Activated T-helper 1 cell treated with anti-CD3 and anti-CD28 coated beads, Interleukin-12 subunit alpha, Interleukin-12 subunit beta, Interleukin-2, Interleukin-4 antibody, amounts not matched to agents 30 ng/mL and 10 ng/mL and 1 ng/mL, durations not matched to agents 14 hours and 24 hours and 36 hours (primary cell): ENCODE measurements at regions not wholly inside any gene's neighbourhood (a gene's known extent, or its start where the extent isn't known, plus 50 kb on each side); places are given as distances from the start of the nearest gene placed in this dataset.
"Not testable (repeated sequence)": the region's sequence is repeated elsewhere in the genome, so short reads cannot be mapped to it uniquely, and the experiment has no call there.

Experiments
- DNase-seq: peaks from one replicate; pipeline ENCODE4 v3.0.0; 2021; ENCODE audit warnings: low spot score
- H3K27ac Mint-ChIP-seq: one replicate; pipeline ENCODE4 v1.8.0; 2021; ENCODE audit warnings: mild to moderate bottlenecking, mixed read lengths
- H3K27me3 Mint-ChIP-seq: one replicate; pipeline ENCODE4 v1.8.0; 2022; ENCODE audit warnings: mild to moderate bottlenecking, moderate library complexity, mixed read lengths; ENCODE audit not compliant: insufficient read depth
- H3K36me3 Mint-ChIP-seq: one replicate; pipeline ENCODE4 v1.8.0; 2021; ENCODE audit warnings: low read depth, mixed read lengths
- H3K4me1 Mint-ChIP-seq: one replicate; pipeline ENCODE4 v1.8.0; 2021; ENCODE audit warnings: low read depth, mixed read lengths
- H3K4me3 Mint-ChIP-seq: one replicate; pipeline ENCODE4 v1.8.0; 2021; ENCODE audit warnings: mild to moderate bottlenecking, moderate library complexity, mixed read lengths
- H3K9me3 Mint-ChIP-seq: one replicate; pipeline ENCODE4 v1.8.0; 2021; ENCODE audit warnings: mixed read lengths
- intact Hi-C: fragments of 100-400 bp; cut with micrococcal nuclease; formaldehyde crosslinking; loops from one replicate; pipeline ENCODE4 v1.15.1; 2024

DNA sequence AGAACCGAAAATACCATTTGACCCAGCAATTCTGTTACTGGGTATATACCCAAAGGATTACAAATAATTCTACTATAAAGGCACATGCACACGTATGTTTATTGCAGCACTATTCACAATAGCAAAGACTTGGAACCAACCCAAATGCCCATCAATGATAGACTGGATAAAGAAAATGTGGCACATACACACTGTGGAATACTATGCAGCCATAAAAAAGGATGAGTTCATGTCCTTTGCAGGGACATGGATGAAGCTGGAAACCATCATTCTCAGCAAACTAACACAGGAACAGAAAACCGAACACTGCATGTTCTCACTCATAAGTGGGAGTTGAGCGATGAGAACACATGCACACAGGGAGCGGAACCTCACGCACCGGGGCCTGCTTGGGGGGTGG is 134.4 kb downstream of the FGF18 start:
- not testable (repeated sequence) for H3K27me3 Mint-ChIP-seq

DNA sequence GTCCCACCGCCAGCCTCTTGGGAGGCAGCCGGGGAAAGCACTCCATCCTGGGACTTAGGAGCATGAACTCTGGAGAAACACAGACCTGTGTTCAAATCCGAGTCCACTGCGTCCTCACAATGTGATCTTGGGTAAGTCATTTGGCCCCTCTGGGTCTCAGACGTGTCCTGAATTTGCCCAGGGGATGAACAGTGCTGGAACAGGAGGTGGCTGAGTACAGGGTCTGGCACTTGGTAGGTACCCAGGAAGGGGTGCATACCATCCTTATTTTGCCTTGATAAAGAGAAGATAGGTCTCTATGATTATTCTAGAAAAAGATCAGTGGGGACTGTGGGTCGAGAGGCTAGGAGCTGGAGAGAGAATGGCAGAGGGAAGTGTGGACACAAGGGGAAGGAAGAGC is 135.7 kb downstream of the FGF18 start:
- Mint-ChIP-seq H3K4me1 (no peaks in the 10 kb centered on the region), H3K27me3 (peaks cover 2% of the 10 kb centered on the region), H3K9me3 (no peaks in the 10 kb centered on the region), H3K36me3 (no peaks in the 10 kb centered on the region), H3K4me3 (no peak overlapping the region), H3K27ac (no peak overlapping the region)
- intact Hi-C loops, result no loop called here
- DNase-seq, result no peak

More for the DNA sequence above, 134.4 kb downstream of the FGF18 start:
- H3K4me3 Mint-ChIP-seq, H3K4me1 Mint-ChIP-seq, H3K27ac Mint-ChIP-seq, H3K9me3 Mint-ChIP-seq, H3K36me3 Mint-ChIP-seq, DNase-seq, intact Hi-C loops: not testable (repeated sequence)

DNA sequence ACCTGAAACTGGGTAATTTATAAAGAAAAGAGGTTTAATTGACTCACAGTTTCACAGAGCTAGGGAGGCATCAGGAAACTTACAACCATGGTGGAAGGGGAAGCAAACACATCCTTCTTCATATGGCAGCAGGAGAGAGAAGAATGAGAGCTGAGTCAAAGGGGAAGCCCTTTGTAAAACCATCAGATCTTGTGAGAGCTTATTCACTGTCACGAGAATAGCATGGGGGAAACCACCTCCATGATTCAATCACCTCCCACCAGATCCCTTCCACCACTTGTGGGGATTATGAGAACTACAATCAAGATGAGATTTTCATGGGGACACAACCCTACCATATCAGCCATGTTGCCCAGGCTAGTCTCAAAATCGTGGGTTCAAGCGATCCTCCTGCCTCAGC is 143.4 kb downstream of the FGF18 start:
- H3K9me3 Mint-ChIP-seq, result peaks cover 16% of the 10 kb centered on the region
- no peaks in the 10 kb centered on the region for H3K36me3 Mint-ChIP-seq
- peaks cover 3% of the 10 kb centered on the region for H3K27me3 Mint-ChIP-seq
- H3K27ac Mint-ChIP-seq, result no peak overlapping the region
- no peak overlapping the region for H3K4me3 Mint-ChIP-seq
- H3K4me1 Mint-ChIP-seq, result no peaks in the 10 kb centered on the region
- intact Hi-C loops, result no loop called here
- DNase-seq, result no peak

DNA sequence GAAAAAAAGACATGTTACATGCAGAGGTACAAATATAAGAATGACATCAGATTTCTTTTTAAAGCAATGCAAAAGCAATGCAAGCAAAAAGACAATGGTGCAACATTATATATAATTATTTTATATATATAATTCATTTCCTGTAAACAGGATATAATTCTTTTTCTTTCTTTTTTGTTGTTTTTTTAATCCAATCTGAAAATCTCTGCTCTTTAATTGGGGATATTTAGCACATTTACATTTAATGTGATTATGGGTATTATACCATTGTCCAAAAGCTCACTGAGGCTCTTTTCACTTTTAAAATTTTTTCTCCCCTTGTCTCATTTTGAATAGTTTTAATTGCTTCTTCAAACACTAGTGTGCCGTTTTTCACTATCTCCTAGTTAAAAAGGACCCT is 148.9 kb downstream of the FGF18 start:
- intact Hi-C loops, result no loop called here
- Mint-ChIP-seq H3K4me1 (no peaks in the 10 kb centered on the region), H3K9me3 (peaks cover 12% of the 10 kb centered on the region), H3K36me3 (no peaks in the 10 kb centered on the region), H3K27ac (no peak overlapping the region), H3K4me3 (no peak overlapping the region), H3K27me3 (peaks cover 3% of the 10 kb centered on the region)
- DNase-seq, result no peak

DNA sequence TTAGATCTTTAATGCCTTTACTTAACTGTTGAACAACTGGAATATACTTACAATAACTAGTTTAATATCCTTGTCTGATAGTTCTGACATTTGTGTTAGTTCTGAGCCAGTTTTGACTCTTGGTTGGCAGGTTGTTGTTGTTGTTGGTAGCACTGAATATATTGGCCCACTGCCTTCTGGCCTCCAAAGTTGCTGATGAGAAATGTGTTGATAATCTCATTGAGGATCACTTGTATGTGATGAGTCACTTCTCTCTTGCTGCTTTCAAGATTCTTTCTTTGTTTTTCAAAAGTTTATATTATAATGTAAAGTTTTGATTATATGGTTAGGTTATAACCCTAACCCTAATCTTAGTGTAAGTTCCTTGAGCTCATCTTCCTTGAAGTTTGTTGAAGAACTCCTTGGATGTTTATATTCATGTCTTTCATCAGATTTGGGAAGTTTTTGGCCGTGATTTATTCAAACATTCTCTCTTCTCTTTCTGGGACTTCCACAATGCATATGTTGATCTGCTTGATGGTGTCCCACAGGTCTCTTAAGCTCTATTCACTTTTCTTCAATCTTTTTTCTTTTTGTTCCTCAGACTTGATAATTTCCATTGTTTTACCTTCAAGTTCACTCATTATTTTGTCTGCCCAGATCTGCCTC is 149.7 kb downstream of the FGF18 start:
- H3K9me3 Mint-ChIP-seq, result peaks cover 9% of the 10 kb centered on the region
- intact Hi-C loops, result no loop called here
- H3K27me3 Mint-ChIP-seq, result peaks cover 3% of the 10 kb centered on the region

DNA sequence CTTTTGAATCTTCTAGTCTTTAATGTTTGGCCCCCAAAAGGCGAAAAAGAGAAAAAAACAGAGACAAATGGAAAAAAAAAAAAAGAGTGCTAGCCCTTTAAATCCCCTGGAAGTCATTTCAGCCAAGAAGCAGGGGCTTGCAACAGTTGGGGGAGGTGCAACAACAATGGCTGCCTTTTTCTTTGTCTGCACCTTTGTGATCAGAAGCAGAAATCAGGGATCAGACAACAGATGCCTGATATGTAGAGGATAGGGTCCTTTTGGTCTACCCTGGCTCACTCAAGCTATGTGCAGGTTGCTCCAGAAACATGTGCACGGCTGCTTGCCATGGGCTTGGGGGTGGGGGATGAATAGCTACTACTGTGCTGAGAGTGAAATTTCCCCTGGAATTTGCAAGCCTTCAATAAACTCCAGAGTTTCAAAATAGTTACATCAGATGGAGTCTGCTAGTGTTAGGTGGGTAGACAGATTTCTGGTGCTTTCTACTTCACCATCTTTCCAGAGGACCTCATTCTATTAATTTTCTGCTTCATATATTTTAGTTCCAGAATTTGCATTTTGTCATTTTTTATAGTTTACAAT is 150.9 kb downstream of the FGF18 start:
- H3K36me3 Mint-ChIP-seq, result no peaks in the 10 kb centered on the region

More for the DNA sequence above, 149.7 kb downstream of the FGF18 start:
- no peak overlapping the region for H3K27ac Mint-ChIP-seq
- no peaks in the 10 kb centered on the region for H3K4me1 Mint-ChIP-seq
- H3K4me3 Mint-ChIP-seq, result no peak overlapping the region
- no peaks in the 10 kb centered on the region for H3K36me3 Mint-ChIP-seq
- no peak for DNase-seq

DNA sequence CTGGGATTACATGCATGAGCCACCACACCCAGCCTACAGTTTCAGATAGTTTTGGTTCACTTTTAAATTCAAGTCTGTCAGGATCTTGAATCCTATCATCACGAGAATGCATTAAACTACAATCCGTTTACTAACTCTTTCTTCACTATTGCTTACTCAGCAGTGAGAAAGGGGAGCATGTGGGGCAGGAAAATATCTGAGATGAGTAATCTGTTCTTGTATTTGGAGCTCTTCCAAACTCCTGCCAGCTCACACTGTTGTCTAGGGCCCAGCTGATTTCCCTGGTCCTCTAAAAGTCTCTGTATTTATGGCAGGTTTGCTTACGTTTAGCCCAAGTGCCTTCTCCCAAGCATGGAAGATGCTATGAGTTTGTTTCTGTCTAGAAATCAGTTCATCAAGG is 152.2 kb downstream of the FGF18 start:
- intact Hi-C loops, result no loop called here
- H3K27me3 Mint-ChIP-seq, result peaks cover 3% of the 10 kb centered on the region
- H3K9me3 Mint-ChIP-seq, result peaks cover 14% of the 10 kb centered on the region
- no peak overlapping the region for H3K27ac Mint-ChIP-seq
- no peaks in the 10 kb centered on the region for H3K4me1 Mint-ChIP-seq
- H3K36me3 Mint-ChIP-seq, result no peaks in the 10 kb centered on the region
- DNase-seq, result no peak
- H3K4me3 Mint-ChIP-seq, result no peak overlapping the region

More for the DNA sequence above, 150.9 kb downstream of the FGF18 start:
- no peak overlapping the region for H3K27ac Mint-ChIP-seq
- no peak for DNase-seq
- intact Hi-C loops, result no loop called here
- no peaks in the 10 kb centered on the region for H3K4me1 Mint-ChIP-seq
- H3K4me3 Mint-ChIP-seq, result no peak overlapping the region
- peaks cover 3% of the 10 kb centered on the region for H3K27me3 Mint-ChIP-seq
- peaks cover 8% of the 10 kb centered on the region for H3K9me3 Mint-ChIP-seq

DNA sequence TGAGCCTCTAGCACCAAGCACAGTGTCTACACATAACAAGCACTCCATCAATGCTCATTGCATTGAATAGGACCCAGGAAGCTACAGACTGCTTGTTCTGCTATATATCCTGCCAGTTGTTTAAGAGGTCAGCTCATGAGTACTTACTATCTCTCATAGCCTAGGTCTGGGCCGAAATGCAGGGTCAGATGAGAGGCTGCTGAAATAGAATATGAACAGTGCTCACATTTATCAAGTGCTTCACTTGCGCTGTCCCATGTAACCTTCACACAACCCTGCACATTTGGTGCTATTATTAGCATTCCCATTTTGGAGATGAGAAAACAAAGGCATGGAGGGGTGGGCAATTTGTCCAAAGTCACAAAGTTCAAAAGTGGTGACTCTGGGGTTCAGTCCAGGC is 153.6 kb downstream of the FGF18 start:
- intact Hi-C loops, result no loop called here
- Mint-ChIP-seq H3K27ac (no peak overlapping the region), H3K4me1 (no peaks in the 10 kb centered on the region), H3K27me3 (no peaks in the 10 kb centered on the region), H3K4me3 (no peak overlapping the region), H3K36me3 (no peaks in the 10 kb centered on the region), H3K9me3 (peaks cover 14% of the 10 kb centered on the region)
- DNase-seq, result no peak

DNA sequence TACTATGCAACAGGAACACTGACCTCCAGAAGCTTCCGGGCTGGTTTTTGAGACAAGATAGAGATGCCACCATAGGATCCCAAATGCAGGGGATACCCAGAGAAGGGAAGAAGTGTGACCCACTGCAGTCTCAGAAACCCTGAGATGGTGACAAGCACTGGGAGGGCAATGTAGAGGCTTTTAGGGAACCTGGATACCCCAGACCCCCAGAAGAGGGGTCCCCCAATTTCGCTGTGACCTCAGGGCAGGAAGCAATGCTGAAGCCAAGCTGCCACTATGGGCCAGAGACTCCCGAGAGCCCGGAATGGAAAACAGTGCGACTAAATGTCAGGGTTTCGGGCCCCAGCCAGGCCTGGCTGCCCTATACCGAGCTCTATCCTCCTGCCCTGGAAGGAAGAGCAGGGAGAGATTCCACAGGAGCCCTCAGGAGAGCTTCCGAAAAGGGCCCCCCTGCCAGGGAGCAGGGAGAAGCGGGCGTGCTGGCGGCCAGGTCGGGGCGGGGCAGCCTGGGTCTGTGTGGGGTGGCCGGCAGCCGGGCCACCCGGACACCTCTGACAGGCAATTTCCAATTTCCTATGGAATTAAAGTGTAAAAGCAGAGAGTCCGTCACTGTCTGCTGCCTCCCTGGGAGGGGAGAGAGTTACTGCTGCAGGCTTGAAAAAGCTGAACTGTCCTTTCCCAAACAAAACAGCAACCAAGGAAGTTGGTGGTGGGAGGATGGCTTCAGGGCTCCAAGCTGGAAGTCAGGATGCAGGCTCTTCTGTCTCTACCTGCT is 154.2 kb downstream of the FGF18 start:
- intact Hi-C loops, result no loop called here
- no peak overlapping the region for H3K27ac Mint-ChIP-seq
- DNase-seq, result no peak
- no peaks in the 10 kb centered on the region for H3K4me1 Mint-ChIP-seq
- H3K27me3 Mint-ChIP-seq, result no peaks in the 10 kb centered on the region
- no peaks in the 10 kb centered on the region for H3K36me3 Mint-ChIP-seq
- H3K9me3 Mint-ChIP-seq, result peaks cover 14% of the 10 kb centered on the region
- H3K4me3 Mint-ChIP-seq, result no peak overlapping the region

DNA sequence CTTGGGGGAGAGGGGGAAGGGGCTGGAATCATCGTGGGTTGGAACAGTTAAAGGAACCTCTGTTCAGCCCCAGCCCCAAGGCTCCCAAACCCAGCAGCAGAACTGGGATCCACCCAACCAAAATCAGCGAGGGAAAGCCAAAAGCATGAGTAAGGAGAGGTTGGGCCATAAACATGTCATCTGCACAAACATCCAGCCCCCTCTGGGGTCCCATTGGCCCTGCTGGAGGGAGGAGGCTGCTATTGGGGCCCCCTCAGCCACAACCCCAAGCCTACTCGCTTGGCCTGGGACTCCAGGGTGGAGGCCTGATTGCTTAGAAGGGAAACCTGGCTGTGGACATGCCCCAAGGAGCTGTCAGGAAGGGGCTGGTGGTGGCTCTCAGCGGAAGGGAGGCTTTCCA is 154.9 kb downstream of the FGF18 start:
- no peak overlapping the region for H3K27ac Mint-ChIP-seq
- H3K4me1 Mint-ChIP-seq, result no peaks in the 10 kb centered on the region
- intact Hi-C loops, result no loop called here
- H3K36me3 Mint-ChIP-seq, result no peaks in the 10 kb centered on the region
- no peak overlapping the region for H3K4me3 Mint-ChIP-seq
- H3K9me3 Mint-ChIP-seq, result peaks cover 12% of the 10 kb centered on the region
- H3K27me3 Mint-ChIP-seq, result no peaks in the 10 kb centered on the region
- DNase-seq, result no peak

DNA sequence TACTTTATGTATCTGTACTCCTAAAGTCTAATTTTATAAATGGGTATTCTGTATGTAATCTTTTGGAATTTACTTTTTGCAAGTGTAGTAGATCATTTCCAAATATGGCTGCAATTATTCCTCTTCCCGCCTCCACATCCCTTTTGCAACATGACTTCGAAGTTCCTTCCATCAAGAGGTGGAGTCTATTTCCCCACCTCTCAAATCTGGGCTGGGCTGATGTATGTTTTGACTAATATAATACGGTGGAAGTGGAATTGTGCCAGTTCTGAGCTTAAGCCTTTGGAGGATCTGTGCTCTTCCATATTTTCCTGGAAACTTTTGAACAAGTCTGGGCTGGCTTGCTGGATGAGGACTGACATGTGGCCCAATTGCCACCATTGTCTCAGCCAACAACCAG is 155.9 kb downstream of the FGF18 start:
- H3K27me3 Mint-ChIP-seq, result no peaks in the 10 kb centered on the region
- intact Hi-C loops, result no loop called here
- no peaks in the 10 kb centered on the region for H3K36me3 Mint-ChIP-seq
- no peaks in the 10 kb centered on the region for H3K4me1 Mint-ChIP-seq
- no peak overlapping the region for H3K4me3 Mint-ChIP-seq
- no peak for DNase-seq
- peaks cover 6% of the 10 kb centered on the region for H3K9me3 Mint-ChIP-seq
- no peak overlapping the region for H3K27ac Mint-ChIP-seq

DNA sequence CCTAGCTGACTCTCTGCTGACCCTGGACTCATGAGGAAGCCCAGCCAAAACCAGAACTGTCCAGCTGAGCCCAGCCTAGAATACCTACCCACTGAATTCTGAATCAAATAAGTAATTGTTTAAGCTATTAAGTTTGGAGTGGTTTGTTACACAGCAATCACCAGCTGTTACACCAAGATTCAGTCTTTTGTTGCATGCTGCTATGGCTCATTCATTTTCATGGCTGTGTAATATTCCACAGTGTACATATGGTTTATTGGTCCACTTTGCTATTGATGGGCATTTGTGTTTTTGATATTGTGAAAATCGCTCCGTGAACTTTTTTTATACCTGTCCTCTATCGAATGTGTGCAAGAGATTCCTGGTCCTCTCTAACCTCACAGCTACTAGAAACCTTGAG is 156.4 kb downstream of the FGF18 start:
- no peaks in the 10 kb centered on the region for H3K27me3 Mint-ChIP-seq
- intact Hi-C loops, result no loop called here
- peaks cover 6% of the 10 kb centered on the region for H3K9me3 Mint-ChIP-seq
- H3K36me3 Mint-ChIP-seq, result no peaks in the 10 kb centered on the region
- H3K4me1 Mint-ChIP-seq, result no peaks in the 10 kb centered on the region
- no peak overlapping the region for H3K4me3 Mint-ChIP-seq
- H3K27ac Mint-ChIP-seq, result no peak overlapping the region
- no peak for DNase-seq

DNA sequence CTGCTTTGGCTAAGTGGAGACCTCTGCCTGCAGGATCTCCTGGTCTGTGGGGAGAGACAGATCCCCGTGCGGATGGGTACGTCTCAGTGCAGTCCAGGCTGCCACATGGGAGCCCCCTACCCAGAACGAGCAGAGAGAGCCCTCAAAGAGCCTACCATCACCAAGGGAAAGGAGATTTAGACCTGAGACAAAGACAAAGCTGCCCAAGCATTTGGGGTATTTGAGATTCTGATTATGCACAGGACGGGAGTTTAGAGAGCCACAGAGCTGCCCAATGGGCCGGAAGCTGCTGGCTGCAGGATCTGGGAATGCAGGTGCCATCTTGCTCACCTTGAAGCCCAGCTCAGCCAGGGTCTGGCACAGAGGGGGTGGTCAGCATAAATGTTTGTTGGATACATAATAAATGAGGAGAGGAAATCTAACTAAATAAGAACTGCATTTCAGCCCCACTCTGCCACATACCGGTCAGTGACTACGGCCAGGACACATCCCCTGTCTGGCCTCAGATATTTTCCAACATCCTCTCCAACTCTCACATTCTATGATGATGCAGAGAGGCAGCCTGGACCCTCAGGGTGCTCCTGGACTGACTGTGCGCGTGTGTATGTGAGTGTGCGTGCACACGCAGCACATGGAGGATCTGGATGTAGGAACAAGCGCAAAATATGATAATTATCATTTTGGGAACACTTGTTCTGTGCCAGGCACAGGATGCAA is 157.8 kb downstream of the FGF18 start:
- intact Hi-C loops, result no loop called here
- H3K27ac Mint-ChIP-seq, result no peak overlapping the region
- H3K4me1 Mint-ChIP-seq, result no peaks in the 10 kb centered on the region
- DNase-seq, result no peak
- H3K36me3 Mint-ChIP-seq, result no peaks in the 10 kb centered on the region
- no peak overlapping the region for H3K4me3 Mint-ChIP-seq
- H3K9me3 Mint-ChIP-seq, result peaks cover 6% of the 10 kb centered on the region
- no peaks in the 10 kb centered on the region for H3K27me3 Mint-ChIP-seq
